AG04449 (cell line): ENCODE measurements at regions not wholly inside any gene's neighbourhood (a gene's known extent, or its start where the extent isn't known, plus 50 kb on each side); places are given as distances from the start of the nearest gene placed in this dataset.

Experiments
- CTCF ChIA-PET: fragments of 350-600 bp; formaldehyde crosslinking; extraction: SDS; loops from one replicate; lab custom pipeline; 2021; ENCODE audit warnings: antibody characterized with exemption; lab: Yijun Ruan, JAX
- POLR2A ChIA-PET: fragments of 400-600, 350-600 bp; formaldehyde crosslinking; extraction: SDS; loops from one replicate; lab custom pipeline; 2020; ENCODE audit warnings: antibody characterized with exemption, inconsistent platforms; lab: Yijun Ruan, JAX
- DNase-seq: peaks from one replicate; pipeline ENCODE4 v3.0.0-alpha.2; 2010; ENCODE audit warnings: low read depth, low spot score
- H3K4me3 ChIP-seq: 2 replicates; pipeline ENCODE4 v1.5.1; 2011; ENCODE audit warnings: low read depth, mild to moderate bottlenecking, control low read depth, low read length
- CTCF ChIP-seq: IDR thresholded peaks from one replicate; pipeline ENCODE4 v1.5.1; 2011; ENCODE audit warnings: mild to moderate bottlenecking, moderate library complexity, low read length, control low read depth, inconsistent platforms; ENCODE audit not compliant: insufficient read depth; ENCODE audit errors: missing control alignments

GRCh38 chr1:239058190-239058589, 328.2 kb upstream of the CHRM3 start:
- CTCF ChIA-PET, result no interaction called here
- no peak overlapping the region for H3K4me3 ChIP-seq
- DNase-seq, result no peak
- POLR2A ChIA-PET, result no interaction called here
- TF ChIP-seq CTCF, result no peak

GRCh38 chr1:239056940-239057339, 329.4 kb upstream of the CHRM3 start:
- DNase-seq, result no peak
- CTCF ChIA-PET, result no interaction called here
- TF ChIP-seq CTCF, result no peak

GRCh38 chr1:239053279-239053678, 333.1 kb upstream of the CHRM3 start:
- no peak for TF ChIP-seq CTCF
- POLR2A ChIA-PET, result no interaction called here
- CTCF ChIA-PET, result no interaction called here
- no peak overlapping the region for H3K4me3 ChIP-seq
- DNase-seq, result no peak

More at GRCh38 chr1:239056940-239057339, 329.4 kb upstream of the CHRM3 start:
- POLR2A ChIA-PET, result no interaction called here
- H3K4me3 ChIP-seq, result no peak overlapping the region

DNA sequence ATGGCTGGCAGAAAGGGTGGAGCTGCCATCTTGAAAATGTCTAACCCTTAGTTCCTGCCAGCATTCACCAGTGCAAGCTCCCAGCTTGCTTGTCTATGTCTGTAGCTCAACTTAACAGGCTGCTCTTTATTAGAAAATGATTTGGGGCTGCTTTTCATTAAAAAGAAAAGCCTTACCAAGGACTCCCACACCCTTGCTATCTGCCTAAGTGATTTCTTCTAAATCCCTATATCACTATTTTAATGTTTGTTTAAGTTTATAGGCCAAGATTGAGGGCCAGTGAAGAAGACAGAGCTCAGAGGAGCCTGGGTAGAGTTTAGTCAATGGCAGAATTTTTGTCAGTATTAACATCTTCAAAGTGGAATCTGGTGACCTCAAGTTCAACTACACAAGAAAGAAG, 336.8 kb upstream of the CHRM3 start:
- ChIA-PET CTCF (no interaction called here), POLR2A (no interaction called here)
- H3K4me3 ChIP-seq, result no peak overlapping the region
- TF ChIP-seq CTCF, result no peak
- no peak for DNase-seq

- DNase-seq, result no peak
- ChIA-PET CTCF (no interaction called here), POLR2A (no interaction called here)
- H3K4me3 ChIP-seq, result no peak overlapping the region
- no peak for TF ChIP-seq CTCF
Measured at GRCh38 chr1:239044829-239045228, 341.5 kb upstream of the CHRM3 start.

GRCh38 chr1:239040523-239040922, 345.8 kb upstream of the CHRM3 start:
- CTCF ChIA-PET, result no interaction called here
- POLR2A ChIA-PET, result no interaction called here
- DNase-seq, result no peak
- no peak overlapping the region for H3K4me3 ChIP-seq
- no peak for TF ChIP-seq CTCF
